Hepatocyte (in vitro differentiated cells): ENCODE measurements at regions not wholly inside any gene's neighbourhood (a gene's known extent, or its start where the extent isn't known, plus 50 kb on each side); places are given as distances from the start of the nearest gene placed in this dataset.

Experiments used
- CTCF ChIP-seq: fragments of 200-600 bp; sonication (generic); IDR thresholded peaks from 2 replicates; pipeline ENCODE4 v1.5.1; 2016; ENCODE audit warnings: antibody characterized with exemption, mild to moderate bottlenecking; ENCODE audit not compliant: poor library complexity
- EZH2 ChIP-seq: fragments of 200-600 bp; sonication (generic); IDR thresholded peaks from 2 replicates; pipeline ENCODE4 v1.6.1; 2016; ENCODE audit warnings: antibody characterized with exemption, mild to moderate bottlenecking, borderline replicate concordance

GRCh38 chr5:171603591-171603990 lies 182.0 kb upstream of the SMIM23 start:
- TF ChIP-seq CTCF (no peak), EZH2 (no peak)
